ENCODE measurements at regions not wholly inside any gene's neighbourhood (a gene's known extent, or its start where the extent isn't known, plus 50 kb on each side); places are given as distances from the start of the nearest gene placed in this dataset.

GRCh38 chr2:181319286-181319685 is 137.9 kb upstream of the ITGA4 start:
- TF ChIP-seq EZH2 (IDR thresholded peaks at IDR 0.05; ENCODE audit: insufficient read depth, poor library complexity, severe bottlenecking): no peak
- no peak for TF ChIP-seq EZH2phosphoT487 (IDR thresholded peaks at IDR 0.05; ENCODE audit: insufficient read depth, low read depth)

Data from GM23248 (cell line).